ENCODE measurements at regions not wholly inside any gene's neighbourhood (a gene's known extent, or its start where the extent isn't known, plus 50 kb on each side); places are given as distances from the start of the nearest gene placed in this dataset.

DNA sequence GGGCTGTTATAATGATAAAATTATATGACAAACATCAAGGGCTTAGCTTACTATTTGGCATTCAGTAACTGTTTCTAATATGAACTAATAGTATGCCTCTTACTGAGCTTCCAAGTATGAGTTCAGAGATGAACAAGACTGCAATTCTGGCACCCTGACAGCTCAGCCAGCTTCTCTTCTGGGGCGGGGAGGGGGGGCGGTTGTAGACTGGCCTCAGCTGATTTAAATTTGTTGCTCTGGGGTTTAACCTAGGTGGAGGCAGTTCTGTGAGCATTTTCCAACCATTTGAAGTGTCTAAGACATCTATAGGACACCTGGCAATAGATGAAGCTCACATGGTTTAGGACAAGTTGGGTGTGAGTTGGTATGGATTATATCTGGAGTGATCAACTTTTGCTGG, 401.9 kb downstream of the QKI start:
- ATAC-seq (ENCODE audit: low FRiP score) (no peak), DNase-seq (ENCODE audit: low spot score) (no peak)

DNA sequence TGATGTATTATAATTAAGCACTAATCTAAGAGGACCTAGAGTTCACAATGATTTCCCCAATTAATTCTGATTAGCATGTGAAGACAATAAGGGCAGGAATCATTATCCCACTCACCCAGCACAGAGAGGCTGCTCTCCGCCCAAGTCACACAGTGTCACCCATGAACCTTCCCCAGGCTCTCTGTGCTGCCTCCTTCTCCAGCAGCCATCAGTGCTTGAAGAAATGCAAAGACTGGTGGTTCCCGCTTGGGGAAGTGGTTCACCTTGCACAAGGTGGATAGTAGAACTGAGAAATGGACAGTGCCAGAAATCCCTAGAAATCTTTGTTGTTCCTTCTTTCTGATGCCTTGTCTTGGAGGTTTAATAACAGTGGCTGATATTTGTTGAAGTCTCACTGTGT, 401.3 kb downstream of the QKI start:
- no peak for DNase-seq (ENCODE audit: low spot score)
- ATAC-seq (ENCODE audit: low FRiP score) = no peak
- TF ChIP-seq CTCF (IDR thresholded peaks at IDR 0.05) = no peak

More for the DNA sequence above, 401.9 kb downstream of the QKI start:
- TF ChIP-seq CTCF (IDR thresholded peaks at IDR 0.05) = no peak

GRCh38 chr6:163814494-163815364, 400.2 kb downstream of the QKI start:
- no peak for TF ChIP-seq CTCF (IDR thresholded peaks at IDR 0.05)
- DNase-seq (ENCODE audit: low spot score) = no peak
- peak; percentile 63 for ATAC-seq (ENCODE audit: low FRiP score)

GRCh38 chr6:163813979-163814493, 399.5 kb downstream of the QKI start:
- no peak for ATAC-seq (ENCODE audit: low FRiP score)
- no peak for DNase-seq (ENCODE audit: low spot score)
- TF ChIP-seq CTCF (IDR thresholded peaks at IDR 0.05) = no peak

DNA sequence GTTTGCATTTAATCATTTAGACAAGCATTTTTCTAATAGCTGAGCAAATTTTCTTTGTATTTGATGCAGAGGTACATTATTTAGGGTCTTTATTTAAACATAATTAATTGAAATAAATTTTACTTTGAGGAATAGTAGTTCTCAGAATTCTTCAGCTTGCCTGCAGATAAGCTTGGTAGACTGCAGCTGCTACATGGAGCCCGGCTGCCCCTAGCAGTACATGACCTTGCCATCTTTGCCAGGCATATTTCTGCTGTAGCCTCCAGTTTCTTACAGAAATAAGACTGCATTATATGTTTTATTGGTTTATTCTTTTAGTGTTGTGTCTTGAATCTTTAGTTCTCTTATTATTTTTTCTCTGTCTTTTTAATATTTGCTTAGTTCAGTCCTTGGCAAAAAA, 396.8 kb downstream of the QKI start:
- no peak for TF ChIP-seq CTCF (IDR thresholded peaks at IDR 0.05)
- DNase-seq (ENCODE audit: low spot score) = no peak
- no peak for ATAC-seq (ENCODE audit: low FRiP score)

DNA sequence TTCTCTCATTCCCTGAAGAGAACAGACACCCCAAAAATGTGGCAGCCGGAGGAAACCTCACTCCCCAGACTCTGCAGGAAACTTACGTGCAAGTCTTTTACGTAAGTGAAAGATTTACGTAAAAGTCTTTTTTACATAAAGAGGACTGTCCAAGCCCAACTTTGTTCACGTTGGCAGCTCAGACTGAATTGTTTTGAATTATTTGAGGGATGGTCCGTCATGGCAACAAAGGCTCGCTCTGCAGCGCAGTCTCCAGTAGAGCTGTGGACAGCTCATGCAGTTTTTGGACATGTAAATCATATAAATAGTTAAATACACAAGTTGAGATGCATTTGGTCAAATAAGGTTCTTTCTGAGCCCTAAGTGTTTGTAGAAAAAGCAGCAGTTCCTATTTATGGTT, 394.8 kb downstream of the QKI start:
- no peak for ATAC-seq (ENCODE audit: low FRiP score)
- DNase-seq (ENCODE audit: low spot score) = no peak
- TF ChIP-seq CTCF (IDR thresholded peaks at IDR 0.05) = no peak

- DNase-seq (ENCODE audit: low spot score) = no peak
- no peak for TF ChIP-seq CTCF (IDR thresholded peaks at IDR 0.05)
- ATAC-seq (ENCODE audit: low FRiP score) = no peak
These were observed 394.4 kb downstream of the QKI start for GRCh38 chr6:163808871-163809270.
